ENCODE measurements at regions not wholly inside any gene's neighbourhood (a gene's known extent, or its start where the extent isn't known, plus 50 kb on each side); places are given as distances from the start of the nearest gene placed in this dataset.

DNA sequence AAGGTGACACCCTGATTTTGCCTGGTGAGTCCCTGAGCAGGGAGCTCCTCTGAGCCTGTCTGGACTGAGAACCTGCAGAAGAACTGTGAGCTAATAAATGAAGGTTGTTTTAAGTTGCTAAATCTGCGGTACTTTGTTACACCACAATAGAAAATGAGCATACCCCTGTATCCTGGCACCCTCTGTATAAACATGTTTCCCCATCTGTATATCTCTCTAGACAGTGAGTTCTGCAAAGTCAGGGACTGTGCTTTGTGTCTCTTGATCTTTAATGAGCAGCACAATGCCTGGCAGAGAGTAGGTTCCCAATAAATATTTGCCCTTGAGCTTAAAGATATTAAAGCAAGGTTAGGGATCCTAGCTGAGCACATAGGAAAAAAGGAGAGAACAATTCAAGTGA lies 228.8 kb downstream of the OMA1 start:
- TF ChIP-seq CTCF (IDR thresholded peaks at IDR 0.05; ENCODE audit: low read depth, low read length, missing input control) (no peak), FOXA1 (IDR thresholded peaks at IDR 0.05) (no peak), MAX (IDR thresholded peaks at IDR 0.05) (no peak), YY1 (IDR thresholded peaks at IDR 0.05) (no peak), REST (IDR thresholded peaks at IDR 0.05) (no peak), ZBTB33 (IDR thresholded peaks at IDR 0.05) (no peak), RAD21 (IDR thresholded peaks at IDR 0.05) (no peak)
- TF ChIP-seq, protein P1, sequence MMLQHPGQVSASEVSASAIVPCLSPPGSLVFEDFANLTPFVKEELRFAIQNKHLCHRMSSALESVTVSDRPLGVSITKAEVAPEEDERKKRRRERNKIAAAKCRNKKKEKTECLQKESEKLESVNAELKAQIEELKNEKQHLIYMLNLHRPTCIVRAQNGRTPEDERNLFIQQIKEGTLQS (IDR thresholded peaks at IDR 0.05): no peak

All from liver (tissue), 3 donors.